VCaP (cell line): ENCODE measurements at regions not wholly inside any gene's neighbourhood (a gene's known extent, or its start where the extent isn't known, plus 50 kb on each side); places are given as distances from the start of the nearest gene placed in this dataset.
A peak's percentile ranks its signal among the peaks of the same experiment; 100 is the strongest.

Experiments
- H3K27ac ChIP-seq: fragments of 450-650 bp; 2 replicates; pipeline ENCODE4 v1.5.1; 2017
- CTCF ChIP-seq: fragments of 450-650 bp; conservative IDR thresholded peaks from 2 replicates; pipeline ENCODE4 v1.5.1; 2017; ENCODE audit warnings: mild to moderate bottlenecking, moderate library complexity

GRCh38 chr3:145936971-145937370, 224.0 kb downstream of the PLOD2 start:
- TF ChIP-seq CTCF = no peak
- H3K27ac ChIP-seq = no peak overlapping the region

DNA sequence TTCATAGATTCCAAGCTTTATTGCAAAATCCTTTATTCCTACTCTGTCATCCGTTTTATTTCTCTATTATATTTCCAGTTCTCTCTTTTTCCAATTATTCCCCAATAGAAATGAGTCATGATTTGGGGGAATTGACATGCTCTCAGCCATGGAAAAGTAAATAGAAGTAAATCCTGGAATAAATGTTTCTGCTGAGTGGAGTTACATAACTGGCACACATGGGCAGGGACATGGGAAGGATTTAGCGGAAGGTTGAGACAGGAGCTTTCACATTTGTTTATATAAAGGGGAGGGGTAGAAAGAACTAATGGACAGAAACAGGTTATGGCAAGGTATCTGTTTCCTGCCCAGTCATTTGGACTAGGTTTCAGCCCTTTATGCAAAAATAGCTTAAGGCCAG, 221.6 kb downstream of the PLOD2 start:
- no peak for TF ChIP-seq CTCF
- no peak overlapping the region for H3K27ac ChIP-seq

- no peak overlapping the region for H3K27ac ChIP-seq
- TF ChIP-seq CTCF = no peak
These were observed 218.9 kb downstream of the PLOD2 start for GRCh38 chr3:145942052-145942451.

GRCh38 chr3:145943952-145944351, 217.0 kb downstream of the PLOD2 start:
- TF ChIP-seq CTCF = no peak
- no peak overlapping the region for H3K27ac ChIP-seq

DNA sequence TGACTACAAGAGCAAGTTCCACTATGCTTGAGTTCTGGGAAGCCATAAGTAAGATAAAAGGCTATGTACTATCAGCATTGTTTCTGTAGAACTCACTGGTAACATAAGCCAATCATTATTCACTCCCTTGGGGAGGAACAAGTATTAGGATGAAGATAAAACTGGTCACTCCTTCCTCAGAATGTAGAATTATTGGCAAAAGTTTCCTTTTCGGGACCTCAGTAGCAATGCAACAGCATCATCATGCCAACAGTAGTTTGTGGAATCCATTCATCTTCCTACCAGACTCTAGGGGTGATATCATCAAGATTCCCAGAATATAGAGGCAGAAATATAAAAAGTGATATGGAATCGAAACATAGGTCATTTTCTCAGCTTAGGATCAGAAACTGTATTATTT, 209.5 kb downstream of the PLOD2 start:
- H3K27ac ChIP-seq = peak overlapping the region; percentile 42
- TF ChIP-seq CTCF = no peak

DNA sequence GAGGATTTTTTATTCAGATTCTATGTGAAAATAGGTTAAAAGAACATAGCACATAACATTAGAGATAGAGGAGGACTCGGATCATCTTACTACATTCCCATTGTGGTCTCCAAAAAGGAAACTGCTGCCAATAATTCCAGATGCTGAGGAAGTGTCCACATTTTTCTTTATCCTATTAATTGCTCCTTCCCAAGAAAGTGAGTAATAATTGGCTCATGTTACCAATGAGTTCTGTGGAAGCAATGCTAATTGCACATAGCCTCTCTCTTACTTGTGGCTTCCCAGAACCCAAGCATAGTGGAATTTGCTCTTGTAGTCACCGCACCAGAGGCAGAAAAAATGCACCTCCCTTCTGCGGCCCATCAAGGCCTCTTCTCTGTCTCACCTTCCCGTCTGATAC, 208.4 kb downstream of the PLOD2 start:
- TF ChIP-seq CTCF = no peak
- peak overlapping the region; percentile 42; the same call in 1 of the 2 replicates for H3K27ac ChIP-seq

GRCh38 chr3:145953316-145953715, 207.7 kb downstream of the PLOD2 start:
- H3K27ac ChIP-seq = no peak overlapping the region
- no peak for TF ChIP-seq CTCF

- no peak overlapping the region for H3K27ac ChIP-seq
- no peak for TF ChIP-seq CTCF
These were observed 201.4 kb downstream of the PLOD2 start for GRCh38 chr3:145959457-145960088.
